NCI-H1092 (cell line): ENCODE measurements at regions not wholly inside any gene's neighbourhood (a gene's known extent, or its start where the extent isn't known, plus 50 kb on each side); places are given as distances from the start of the nearest gene placed in this dataset.

Source experiments
- DNase-seq: peaks from one replicate; lab custom pipeline; 2025; lab: John Stamatoyannopoulos, UW

GRCh38 chr12:14153803-14154202 is 172.4 kb upstream of the GRIN2B start:
- no peak for DNase-seq

GRCh38 chr12:14156606-14157005 is 175.2 kb upstream of the GRIN2B start:
- no peak for DNase-seq

GRCh38 chr12:14157088-14157747 is 175.8 kb upstream of the GRIN2B start:
- DNase-seq, result no peak

GRCh38 chr12:14164266-14164665 is 182.9 kb upstream of the GRIN2B start:
- DNase-seq, result no peak

- DNase-seq, result peak; percentile 36
These were observed 185.7 kb upstream of the GRIN2B start for GRCh38 chr12:14167005-14167628.

- no peak for DNase-seq
These were observed 187.9 kb upstream of the GRIN2B start for GRCh38 chr12:14169281-14169680.

GRCh38 chr12:14171106-14171505 is 189.7 kb upstream of the GRIN2B start:
- DNase-seq, result no peak

GRCh38 chr12:14175206-14175605 is 190.3 kb upstream of the ATF7IP start:
- no peak for DNase-seq

GRCh38 chr12:14185427-14186192 is 179.9 kb upstream of the ATF7IP start:
- peak; percentile 51 for DNase-seq

- no peak for DNase-seq
These were observed 179.3 kb upstream of the ATF7IP start for GRCh38 chr12:14186193-14186502.

- no peak for DNase-seq
These were observed 178.5 kb upstream of the ATF7IP start for GRCh38 chr12:14187002-14187401.

GRCh38 chr12:14187966-14188365 is 177.5 kb upstream of the ATF7IP start:
- DNase-seq, result no peak

GRCh38 chr12:14188744-14189143 is 176.7 kb upstream of the ATF7IP start:
- DNase-seq, result no peak

GRCh38 chr12:14190694-14191093 is 174.8 kb upstream of the ATF7IP start:
- no peak for DNase-seq

- no peak for DNase-seq
These were observed 173.9 kb upstream of the ATF7IP start for GRCh38 chr12:14191612-14192011.

- DNase-seq, result no peak
These were observed 171.8 kb upstream of the ATF7IP start for GRCh38 chr12:14193639-14194038.

GRCh38 chr12:14194572-14194971 is 170.9 kb upstream of the ATF7IP start:
- no peak for DNase-seq

GRCh38 chr12:14199455-14200198 is 165.9 kb upstream of the ATF7IP start:
- no peak for DNase-seq

GRCh38 chr12:14200598-14200997 is 164.9 kb upstream of the ATF7IP start:
- DNase-seq, result no peak

- no peak for DNase-seq
These were observed 164.2 kb upstream of the ATF7IP start for GRCh38 chr12:14201291-14201690.

- DNase-seq, result no peak
These were observed 157.5 kb upstream of the ATF7IP start for GRCh38 chr12:14207905-14208551.

- no peak for DNase-seq
These were observed 153.5 kb upstream of the ATF7IP start for GRCh38 chr12:14211947-14212387.
